ENCODE measurements at regions not wholly inside any gene's neighbourhood (a gene's known extent, or its start where the extent isn't known, plus 50 kb on each side); places are given as distances from the start of the nearest gene placed in this dataset.

- no TSS peak for BruUV-seq (replicated peaks)
- DNase-seq (no peak), ATAC-seq (ENCODE audit: low read depth) (no peak)
- no peak overlapping the region for H2AK5ac ChIP-seq (ENCODE audit: low read depth, low read length)
- dilution Hi-C loops (cut with HindIII; ENCODE audit: low sequenced_read_pairs, unreplicated experiment) (no loop called here), in situ Hi-C loops (cut with MboI; ENCODE audit: low sequenced_read_pairs) (no loop called here), intact Hi-C loops (cut with micrococcal nuclease) (no loop called here)
- no peak overlapping the region for H3K4me3 ChIP-seq (ENCODE audit: insufficient read depth, low read depth, low read length)
- TF ChIP-seq ELK1 (IDR thresholded peaks at IDR 0.05; ENCODE audit: borderline replicate concordance, low read depth, low read length) (no peak), MAZ (IDR thresholded peaks at IDR 0.05; ENCODE audit: borderline replicate concordance, low read depth, low read length) (no peak), RCOR1 (IDR thresholded peaks at IDR 0.05; ENCODE audit: insufficient replicate concordance, low read length) (no peak), CHD1 (IDR thresholded peaks at IDR 0.05; ENCODE audit: low read depth, low read length) (no peak), FOS (IDR thresholded peaks at IDR 0.05; ENCODE audit: low read depth, low read length) (no peak), SMC3 (IDR thresholded peaks at IDR 0.05; ENCODE audit: low read depth, low read length) (no peak), MXI1 (IDR thresholded peaks at IDR 0.05; ENCODE audit: borderline replicate concordance, low read depth, low read length) (no peak), NFE2L2 (IDR thresholded peaks at IDR 0.05; ENCODE audit: low read depth, low read length) (no peak), CEBPB (IDR thresholded peaks at IDR 0.05; ENCODE audit: low read depth, low read length) (no peak), RFX5 (IDR thresholded peaks at IDR 0.05; ENCODE audit: low read depth, low read length) (no peak), RAD21 (IDR thresholded peaks at IDR 0.05; ENCODE audit: low read length) (no peak), POLR2A (IDR thresholded peaks at IDR 0.05; ENCODE audit: low read depth, low read length) (no peak), USF2 (IDR thresholded peaks at IDR 0.05; ENCODE audit: low read depth, low read length) (no peak), BHLHE40 (IDR thresholded peaks at IDR 0.05; ENCODE audit: low read depth, low read length) (no peak), CTCF (conservative IDR thresholded peaks at IDR 0.05; ENCODE audit: low read depth, low read length) (no peak), MAFK (IDR thresholded peaks at IDR 0.05; ENCODE audit: low read depth, low read length) (no peak)
- H3K14ac ChIP-seq (replicated peaks; ENCODE audit: low read depth, low read length): no peak overlapping the region
- no peak overlapping the region for H3K18ac ChIP-seq (ENCODE audit: low read depth, low read length)
- no peak overlapping the region for H2BK20ac ChIP-seq (ENCODE audit: low read depth, low read length)
- no peak overlapping the region for H2AK9ac ChIP-seq (replicated peaks; ENCODE audit: low read depth, low read length, poor library complexity)
- H2BK5ac ChIP-seq (ENCODE audit: low read depth, low read length, poor library complexity, severe bottlenecking): no peak overlapping the region
- no peak overlapping the region for H4K91ac ChIP-seq (ENCODE audit: insufficient read depth, low read depth, low read length)
- ChIA-PET CTCF (interaction anchor here (1.2 kb wide), 1 partner anchor 65 kb away, joined by 7 read pairs; no protein-coding TSS in a partner anchor), POLR2A (ENCODE audit: unreplicated experiment) (interaction anchor here (0.6 kb wide), 1 partner anchor 212 kb away, joined by 4 read pairs; no protein-coding TSS in a partner anchor)
- H4K5ac ChIP-seq (ENCODE audit: low read depth, low read length): no peak overlapping the region
- no peak overlapping the region for H3K23ac ChIP-seq (ENCODE audit: low read depth, low read length)
- no peaks in the 10 kb centered on the region; the same call in 1 of the 2 replicates for H3K9me3 ChIP-seq (ENCODE audit: control insufficient read depth, insufficient read depth, low read length)
- H3K56ac ChIP-seq (ENCODE audit: extremely low read depth, insufficient read depth, low read length): no peak overlapping the region
- H3K27me3 ChIP-seq (ENCODE audit: control insufficient read depth, insufficient read depth, low read length): no peaks in the 10 kb centered on the region; the same call in 1 of the 2 replicates
- no peak overlapping the region for H2AFZ ChIP-seq (replicated peaks; ENCODE audit: low read length, poor library complexity)
- no peak overlapping the region for H3K4ac ChIP-seq (ENCODE audit: low read depth, low read length)
- H3K4me2 ChIP-seq (ENCODE audit: low read depth, low read length): no peak overlapping the region
- no peak overlapping the region for H3K9ac ChIP-seq (ENCODE audit: low read depth, low read length)
- H2BK15ac ChIP-seq (ENCODE audit: low read depth, low read length): no peak overlapping the region
- H3K9me1 ChIP-seq (ENCODE audit: insufficient read depth, low read length): no peaks in the 10 kb centered on the region; the same call in 1 of the 2 replicates
- H3K4me1 ChIP-seq (ENCODE audit: control insufficient read depth, insufficient read depth, low read length): no peaks in the 10 kb centered on the region
- no peak overlapping the region for H3K27ac ChIP-seq (ENCODE audit: insufficient read depth, low read length)
- H4K8ac ChIP-seq (ENCODE audit: low read depth in 2 of 2, low read length in 2 of 2): no peak overlapping the region
- no peaks in the 10 kb centered on the region for H3K36me3 ChIP-seq (ENCODE audit: control insufficient read depth, insufficient read depth, low read length)
- no peak overlapping the region for H2BK120ac ChIP-seq (ENCODE audit: low read depth, low read length)
- no peaks in the 10 kb centered on the region for H3K79me1 ChIP-seq (ENCODE audit: low read depth in 1 of 2, low read length in 2 of 2)
- no peaks in the 10 kb centered on the region for H4K20me1 ChIP-seq (ENCODE audit: insufficient read depth, low read length)
- WGBS, 2 experiments (ENCODE audit: extremely low coverage in 2 of 2, insufficient read length in 1 of 2): 80% methylated on average over 1 of the region's 4 CpGs; no CpG with 5 or more reads in 1 of the 2 experiments
Observed at GRCh38 chr6:163922562-163922961, 508.0 kb downstream of the QKI start.

Measured in IMR-90 (cell line).